H9 (cell line): ENCODE measurements at regions not wholly inside any gene's neighbourhood (a gene's known extent, or its start where the extent isn't known, plus 50 kb on each side); places are given as distances from the start of the nearest gene placed in this dataset.

Experiments used
- DNase-seq: peaks from one replicate; pipeline ENCODE4 v3.0.0-alpha.2; 2017
- H2AFZ ChIP-seq: one replicate; pipeline ENCODE4 v1.6.1; 2013; ENCODE audit warnings: mild to moderate bottlenecking, low read length, control low read depth, moderate library complexity
- H2AK5ac ChIP-seq: 2 replicates; pipeline ENCODE4 v1.6.1; 2013; ENCODE audit warnings: low read length, control low read depth, mixed read lengths; ENCODE audit not compliant: insufficient read length
- H2BK120ac ChIP-seq: one replicate; pipeline ENCODE4 v1.6.1; 2013; ENCODE audit warnings: low read depth, mild to moderate bottlenecking, low read length, control low read depth, inconsistent platforms; ENCODE audit not compliant: poor library complexity, severe bottlenecking
- H2BK12ac ChIP-seq: 2 replicates; pipeline ENCODE4 v1.6.1; 2013; ENCODE audit warnings: low read length, control low read depth, mixed read lengths, low read depth; ENCODE audit not compliant: insufficient read length
- H2BK15ac ChIP-seq: 2 replicates; pipeline ENCODE4 v1.6.1; 2013; ENCODE audit warnings: low read depth, low read length, control low read depth
- H2BK20ac ChIP-seq: one replicate; pipeline ENCODE4 v1.6.1; 2013; ENCODE audit warnings: low read depth, mild to moderate bottlenecking, low read length, control low read depth, inconsistent platforms; ENCODE audit not compliant: poor library complexity, severe bottlenecking
- H2BK5ac ChIP-seq: 2 replicates; pipeline ENCODE4 v1.6.1; 2013; ENCODE audit warnings: low read length, control low read depth, mixed read lengths; ENCODE audit not compliant: insufficient read length
- H3K14ac ChIP-seq: 2 replicates; pipeline ENCODE4 v1.6.1; 2013; ENCODE audit warnings: low read length, control low read depth; ENCODE audit not compliant: insufficient read depth
- H3K18ac ChIP-seq: 2 replicates; pipeline ENCODE4 v1.6.1; 2013; ENCODE audit warnings: low read depth, mild to moderate bottlenecking, mixed read lengths, low read length, control low read depth; ENCODE audit not compliant: insufficient read length
- H3K23ac ChIP-seq: 2 replicates; pipeline ENCODE4 v1.6.1; 2013; ENCODE audit warnings: low read length, control low read depth, mixed read lengths, low read depth; ENCODE audit not compliant: insufficient read length
- H3K23me2 ChIP-seq: 2 replicates; pipeline ENCODE4 v1.6.1; 2013; ENCODE audit warnings: low read depth, mild to moderate bottlenecking, mixed read lengths, low read length, control low read depth; ENCODE audit not compliant: insufficient read length, poor library complexity, severe bottlenecking
- H3K27ac ChIP-seq: 2 replicates; pipeline ENCODE4 v1.5.1; 2013; ENCODE audit warnings: low read length, control low read depth, mixed read lengths, low read depth; ENCODE audit not compliant: insufficient read length
- H3K27me3 ChIP-seq: 2 replicates; pipeline ENCODE4 v1.6.1; 2013; ENCODE audit warnings: low read length, control low read depth, inconsistent platforms; ENCODE audit not compliant: insufficient read depth
- H3K4ac ChIP-seq: 2 replicates; pipeline ENCODE4 v1.6.1; 2013; ENCODE audit warnings: low read depth, mild to moderate bottlenecking, control low read depth, inconsistent platforms, low read length, moderate library complexity
- H3K4me1 ChIP-seq: 2 replicates; pipeline ENCODE4 v1.6.1; 2013; ENCODE audit warnings: low read length, control low read depth, inconsistent platforms; ENCODE audit not compliant: insufficient read depth
- H3K4me2 ChIP-seq: 2 replicates; pipeline ENCODE4 v1.6.1; 2013; ENCODE audit warnings: low read length, control low read depth, mixed read lengths; ENCODE audit not compliant: insufficient read length, insufficient read depth
- H3K56ac ChIP-seq: 2 replicates; pipeline ENCODE4 v1.6.1; 2013; ENCODE audit warnings: low read depth, mild to moderate bottlenecking, mixed read lengths, low read length, control low read depth; ENCODE audit not compliant: insufficient read length
- H3K79me1 ChIP-seq: 2 replicates; pipeline ENCODE4 v1.6.1; 2013; ENCODE audit warnings: low read depth, mild to moderate bottlenecking, moderate library complexity, low read length, control low read depth, inconsistent platforms; ENCODE audit not compliant: insufficient read depth, poor library complexity, severe bottlenecking
- H3K79me2 ChIP-seq: 2 replicates; pipeline ENCODE4 v1.6.1; 2013; ENCODE audit warnings: low read length, control low read depth, inconsistent platforms; ENCODE audit not compliant: insufficient read depth
- H3K9ac ChIP-seq: 2 replicates; pipeline ENCODE4 v1.6.1; 2013; ENCODE audit warnings: low read length, control low read depth, mixed read lengths; ENCODE audit not compliant: insufficient read length; ENCODE audit errors: extremely low read depth
- H3K9me3 ChIP-seq: one replicate; pipeline ENCODE4 v1.6.1; 2013; ENCODE audit warnings: low read depth, low read length, inconsistent platforms; ENCODE audit not compliant: control insufficient read depth
- H3T11ph ChIP-seq: one replicate; pipeline ENCODE4 v1.6.1; 2013; ENCODE audit warnings: mild to moderate bottlenecking, low read length, control low read depth, inconsistent platforms
- H4K20me1 ChIP-seq: one replicate; pipeline ENCODE4 v1.6.1; 2013; ENCODE audit not compliant: control insufficient read depth, insufficient read length, insufficient read depth
- H4K5ac ChIP-seq: 2 replicates; pipeline ENCODE4 v1.6.1; 2013; ENCODE audit warnings: low read depth, mild to moderate bottlenecking, mixed read lengths, low read length, control low read depth; ENCODE audit not compliant: insufficient read length
- H4K8ac ChIP-seq: replicated peaks from 2 replicates; pipeline ENCODE4 v1.6.1; 2013; ENCODE audit warnings: low read length, control low read depth, mixed read lengths, low read depth; ENCODE audit not compliant: insufficient read length
- H4K91ac ChIP-seq: 2 replicates; pipeline ENCODE4 v1.6.1; 2013; ENCODE audit warnings: low read depth, mild to moderate bottlenecking, moderate library complexity, mixed read lengths, low read length, control low read depth; ENCODE audit not compliant: insufficient read length
- H3K27ac Mint-ChIP-seq, 3 experiments: 2 replicates in 2 of 3; 3 replicates in 1 of 3; pipeline ENCODE4 v1.8.0; 2020 to 2021; ENCODE audit warnings: mixed read lengths in 3 of 3, mild to moderate bottlenecking in 1 of 3, moderate library complexity in 1 of 3
- H3K27me3 Mint-ChIP-seq: 2 replicates; pipeline ENCODE4 v1.8.0; 2021; ENCODE audit warnings: low read depth, mild to moderate bottlenecking, moderate library complexity, mixed read lengths
- H3K36me3 Mint-ChIP-seq, 3 experiments: 2 replicates in 2 of 3; 3 replicates in 1 of 3; pipeline ENCODE4 v1.8.0; 2020 to 2021; ENCODE audit warnings: low read depth in 3 of 3, mixed read lengths in 3 of 3; ENCODE audit not compliant: insufficient read depth in 1 of 3
- H3K4me1 Mint-ChIP-seq, 2 experiments: 2 replicates each; pipeline ENCODE4 v1.8.0; 2020; ENCODE audit warnings: mixed read lengths in 2 of 2
- H3K4me3 Mint-ChIP-seq, 2 experiments: 2 replicates in 1 of 2; 3 replicates in 1 of 2; pipeline ENCODE4 v1.8.0; 2020 to 2021; ENCODE audit warnings: mild to moderate bottlenecking in 2 of 2, mixed read lengths in 2 of 2, moderate library complexity in 1 of 2
- H3K9me3 Mint-ChIP-seq, 2 experiments: 2 replicates in 1 of 2; 3 replicates in 1 of 2; pipeline ENCODE4 v1.8.0; 2020; ENCODE audit warnings: mild to moderate bottlenecking in 2 of 2, mixed read lengths in 2 of 2, moderate library complexity in 1 of 2
- CTCF ChIP-seq: fragments of 200-600 bp; sonication (generic); conservative IDR thresholded peaks from 3 replicates; pipeline ENCODE4 v1.8.0; 2021; ENCODE audit warnings: antibody characterized with exemption, mild to moderate bottlenecking
- WGBS: extraction: QIAGEN DNeasy Blood & Tissue Kit; methylation state at CpG from one replicate; pipeline ENCODE4 v1.1.7; 2013; ENCODE audit warnings: missing lambda C conversion rate, low lambda C conversion rate, mixed read lengths; ENCODE audit not compliant: insufficient read length; ENCODE audit errors: extremely low coverage; 5-methylcytosine and 5-hydroxymethylcytosine counted together

GRCh38 chr2:51960841-51961335 lies 929.0 kb upstream of the NRXN1 start:
- Histone ChIP-seq H2BK120ac (no peak overlapping the region), H3K79me2 (no peaks in the 10 kb centered on the region), H3K18ac (no peak overlapping the region), H4K20me1 (no peaks in the 10 kb centered on the region), H4K91ac (no peak overlapping the region), H3K27ac (no peak overlapping the region), H3K23me2 (no peaks in the 10 kb centered on the region), H3K4me1 (no peaks in the 10 kb centered on the region), H3K79me1 (no peaks in the 10 kb centered on the region), H2BK20ac (no peak overlapping the region), H3K23ac (no peak overlapping the region), H2BK5ac (no peak overlapping the region), H3K56ac (no peak overlapping the region), H3K4me2 (no peak overlapping the region), H2AK5ac (no peak overlapping the region), H3K9ac (no peak overlapping the region), H4K5ac (no peak overlapping the region), H2BK15ac (no peak overlapping the region), H2AFZ (no peak overlapping the region), H2BK12ac (no peak overlapping the region), H4K8ac (no peak overlapping the region), H3T11ph (no peak overlapping the region), H3K27me3 (no peaks in the 10 kb centered on the region), H3K4ac (no peak overlapping the region), H3K14ac (no peak overlapping the region), H3K9me3 (no peaks in the 10 kb centered on the region)
- Mint-ChIP-seq H3K36me3 (no peaks in the 10 kb centered on the region), H3K27me3 (no peaks in the 10 kb centered on the region), H3K4me3 (no peak overlapping the region), H3K4me1 (peaks cover 6% of the 10 kb centered on the region in 2 experiments), H3K9me3 (no peaks in the 10 kb centered on the region; a peak in 1 of 5 replicates), H3K27ac (no peak overlapping the region)
- DNase-seq = no peak
- no peak for TF ChIP-seq CTCF
- WGBS = no CpG with 5 or more reads among the region's 3 CpGs
